ENCODE measurements at regions not wholly inside any gene's neighbourhood (a gene's known extent, or its start where the extent isn't known, plus 50 kb on each side); places are given as distances from the start of the nearest gene placed in this dataset.

DNA sequence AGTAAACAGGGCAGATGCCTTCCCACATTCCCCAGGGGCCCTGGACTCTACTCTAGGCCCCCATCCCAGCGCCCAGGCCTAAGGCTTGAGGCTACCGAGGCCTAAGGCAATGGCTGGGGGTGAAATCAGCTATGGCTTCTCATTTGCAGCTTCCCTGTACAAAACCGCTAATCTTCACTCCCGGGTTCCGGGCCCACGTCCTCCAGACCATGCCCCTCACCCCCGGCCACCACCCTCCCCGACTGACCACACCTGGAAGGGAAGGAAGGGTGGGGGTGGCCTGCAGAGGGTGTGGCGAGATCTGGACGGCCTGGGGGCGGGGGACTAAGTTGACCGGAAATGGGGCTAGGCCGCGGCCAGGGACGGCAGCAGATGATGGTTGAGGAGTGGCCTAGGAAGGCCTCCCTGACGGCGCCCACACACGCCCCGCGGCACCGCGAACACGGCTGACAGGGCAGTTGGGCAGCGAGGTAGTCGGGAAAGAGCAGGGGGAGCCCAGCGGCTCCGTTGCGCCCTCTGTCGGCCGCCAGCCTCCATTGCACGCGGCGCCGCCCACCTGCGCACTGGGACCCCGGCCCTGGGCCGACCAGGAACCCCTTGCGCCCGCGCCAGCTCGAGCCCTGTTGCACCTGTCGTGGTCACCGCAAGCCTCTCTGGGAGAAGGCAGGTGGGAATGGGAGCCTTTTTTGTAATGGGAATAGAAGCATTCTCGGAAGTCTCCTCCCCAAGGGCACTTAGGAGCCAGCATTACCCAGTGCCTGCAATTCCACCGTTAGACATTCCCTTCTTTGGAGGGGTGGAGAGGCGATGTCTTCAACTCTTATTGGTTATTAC, 95.9 kb upstream of the CALM2 start (continued):
- TF ChIP-seq, protein P1, sequence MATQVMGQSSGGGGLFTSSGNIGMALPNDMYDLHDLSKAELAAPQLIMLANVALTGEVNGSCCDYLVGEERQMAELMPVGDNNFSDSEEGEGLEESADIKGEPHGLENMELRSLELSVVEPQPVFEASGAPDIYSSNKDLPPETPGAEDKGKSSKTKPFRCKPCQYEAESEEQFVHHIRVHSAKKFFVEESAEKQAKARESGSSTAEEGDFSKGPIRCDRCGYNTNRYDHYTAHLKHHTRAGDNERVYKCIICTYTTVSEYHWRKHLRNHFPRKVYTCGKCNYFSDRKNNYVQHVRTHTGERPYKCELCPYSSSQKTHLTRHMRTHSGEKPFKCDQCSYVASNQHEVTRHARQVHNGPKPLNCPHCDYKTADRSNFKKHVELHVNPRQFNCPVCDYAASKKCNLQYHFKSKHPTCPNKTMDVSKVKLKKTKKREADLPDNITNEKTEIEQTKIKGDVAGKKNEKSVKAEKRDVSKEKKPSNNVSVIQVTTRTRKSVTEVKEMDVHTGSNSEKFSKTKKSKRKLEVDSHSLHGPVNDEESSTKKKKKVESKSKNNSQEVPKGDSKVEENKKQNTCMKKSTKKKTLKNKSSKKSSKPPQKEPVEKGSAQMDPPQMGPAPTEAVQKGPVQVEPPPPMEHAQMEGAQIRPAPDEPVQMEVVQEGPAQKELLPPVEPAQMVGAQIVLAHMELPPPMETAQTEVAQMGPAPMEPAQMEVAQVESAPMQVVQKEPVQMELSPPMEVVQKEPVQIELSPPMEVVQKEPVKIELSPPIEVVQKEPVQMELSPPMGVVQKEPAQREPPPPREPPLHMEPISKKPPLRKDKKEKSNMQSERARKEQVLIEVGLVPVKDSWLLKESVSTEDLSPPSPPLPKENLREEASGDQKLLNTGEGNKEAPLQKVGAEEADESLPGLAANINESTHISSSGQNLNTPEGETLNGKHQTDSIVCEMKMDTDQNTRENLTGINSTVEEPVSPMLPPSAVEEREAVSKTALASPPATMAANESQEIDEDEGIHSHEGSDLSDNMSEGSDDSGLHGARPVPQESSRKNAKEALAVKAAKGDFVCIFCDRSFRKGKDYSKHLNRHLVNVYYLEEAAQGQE (IDR thresholded peaks at IDR 0.05; ENCODE audit: low read depth, low read length), result no peak
- 0 out of 2 replicates have a peak, but pooled peaks have one; percentile 29 for TF ChIP-seq NBN (IDR thresholded peaks at IDR 0.05)
- TF ChIP-seq SP1 (IDR thresholded peaks at IDR 0.05; ENCODE audit: low read depth, low read length), result peak; percentile 33
- TF ChIP-seq MTA2 (IDR thresholded peaks at IDR 0.05; ENCODE audit: low read depth), result no peak; the same call in 1 of the 2 replicates
- no peak for TF ChIP-seq CEBPB (IDR thresholded peaks at IDR 0.05; ENCODE audit: borderline replicate concordance in 1 of 2, low read depth in 2 of 2, low read length in 2 of 2)
- TF ChIP-seq RAD21 (IDR thresholded peaks at IDR 0.05; ENCODE audit: insufficient read depth, low read depth, low read length), result peak; percentile 52
- TF ChIP-seq TCF7 (IDR thresholded peaks at IDR 0.05; ENCODE audit: borderline replicate concordance), result no peak
- TF ChIP-seq TCF12 (IDR thresholded peaks at IDR 0.05; ENCODE audit: low read depth, low read length), result 0 out of 2 replicates have a peak, but pooled peaks have one; percentile 71
- TF ChIP-seq, protein P2, sequence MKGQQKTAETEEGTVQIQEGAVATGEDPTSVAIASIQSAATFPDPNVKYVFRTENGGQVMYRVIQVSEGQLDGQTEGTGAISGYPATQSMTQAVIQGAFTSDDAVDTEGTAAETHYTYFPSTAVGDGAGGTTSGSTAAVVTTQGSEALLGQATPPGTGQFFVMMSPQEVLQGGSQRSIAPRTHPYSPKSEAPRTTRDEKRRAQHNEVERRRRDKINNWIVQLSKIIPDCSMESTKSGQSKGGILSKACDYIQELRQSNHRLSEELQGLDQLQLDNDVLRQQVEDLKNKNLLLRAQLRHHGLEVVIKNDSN (IDR thresholded peaks at IDR 0.05; ENCODE audit: borderline replicate concordance, extremely low read length, insufficient read depth, low read depth, low read length), result no peak
- TF ChIP-seq, protein P3, sequence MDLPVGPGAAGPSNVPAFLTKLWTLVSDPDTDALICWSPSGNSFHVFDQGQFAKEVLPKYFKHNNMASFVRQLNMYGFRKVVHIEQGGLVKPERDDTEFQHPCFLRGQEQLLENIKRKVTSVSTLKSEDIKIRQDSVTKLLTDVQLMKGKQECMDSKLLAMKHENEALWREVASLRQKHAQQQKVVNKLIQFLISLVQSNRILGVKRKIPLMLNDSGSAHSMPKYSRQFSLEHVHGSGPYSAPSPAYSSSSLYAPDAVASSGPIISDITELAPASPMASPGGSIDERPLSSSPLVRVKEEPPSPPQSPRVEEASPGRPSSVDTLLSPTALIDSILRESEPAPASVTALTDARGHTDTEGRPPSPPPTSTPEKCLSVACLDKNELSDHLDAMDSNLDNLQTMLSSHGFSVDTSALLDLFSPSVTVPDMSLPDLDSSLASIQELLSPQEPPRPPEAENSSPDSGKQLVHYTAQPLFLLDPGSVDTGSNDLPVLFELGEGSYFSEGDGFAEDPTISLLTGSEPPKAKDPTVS (IDR thresholded peaks at IDR 0.05; ENCODE audit: low read depth, low read length), result no peak
- TF ChIP-seq CREB1 (IDR thresholded peaks at IDR 0.05; ENCODE audit: low read depth), result no peak
- peak in 1 of 2 experiments; percentile 61; a peak in 2 of 4 replicates for TF ChIP-seq IKZF2 (IDR thresholded peaks at IDR 0.05)
- no peak for TF ChIP-seq SMAD1 (IDR thresholded peaks at IDR 0.05; ENCODE audit: low read depth, partially characterized antibody)
- TF ChIP-seq NFXL1 (IDR thresholded peaks at IDR 0.05; ENCODE audit: borderline replicate concordance), result no peak
- no peak for TF ChIP-seq BMI1 (IDR thresholded peaks at IDR 0.05; ENCODE audit: borderline replicate concordance)
- TF ChIP-seq, protein P4, sequence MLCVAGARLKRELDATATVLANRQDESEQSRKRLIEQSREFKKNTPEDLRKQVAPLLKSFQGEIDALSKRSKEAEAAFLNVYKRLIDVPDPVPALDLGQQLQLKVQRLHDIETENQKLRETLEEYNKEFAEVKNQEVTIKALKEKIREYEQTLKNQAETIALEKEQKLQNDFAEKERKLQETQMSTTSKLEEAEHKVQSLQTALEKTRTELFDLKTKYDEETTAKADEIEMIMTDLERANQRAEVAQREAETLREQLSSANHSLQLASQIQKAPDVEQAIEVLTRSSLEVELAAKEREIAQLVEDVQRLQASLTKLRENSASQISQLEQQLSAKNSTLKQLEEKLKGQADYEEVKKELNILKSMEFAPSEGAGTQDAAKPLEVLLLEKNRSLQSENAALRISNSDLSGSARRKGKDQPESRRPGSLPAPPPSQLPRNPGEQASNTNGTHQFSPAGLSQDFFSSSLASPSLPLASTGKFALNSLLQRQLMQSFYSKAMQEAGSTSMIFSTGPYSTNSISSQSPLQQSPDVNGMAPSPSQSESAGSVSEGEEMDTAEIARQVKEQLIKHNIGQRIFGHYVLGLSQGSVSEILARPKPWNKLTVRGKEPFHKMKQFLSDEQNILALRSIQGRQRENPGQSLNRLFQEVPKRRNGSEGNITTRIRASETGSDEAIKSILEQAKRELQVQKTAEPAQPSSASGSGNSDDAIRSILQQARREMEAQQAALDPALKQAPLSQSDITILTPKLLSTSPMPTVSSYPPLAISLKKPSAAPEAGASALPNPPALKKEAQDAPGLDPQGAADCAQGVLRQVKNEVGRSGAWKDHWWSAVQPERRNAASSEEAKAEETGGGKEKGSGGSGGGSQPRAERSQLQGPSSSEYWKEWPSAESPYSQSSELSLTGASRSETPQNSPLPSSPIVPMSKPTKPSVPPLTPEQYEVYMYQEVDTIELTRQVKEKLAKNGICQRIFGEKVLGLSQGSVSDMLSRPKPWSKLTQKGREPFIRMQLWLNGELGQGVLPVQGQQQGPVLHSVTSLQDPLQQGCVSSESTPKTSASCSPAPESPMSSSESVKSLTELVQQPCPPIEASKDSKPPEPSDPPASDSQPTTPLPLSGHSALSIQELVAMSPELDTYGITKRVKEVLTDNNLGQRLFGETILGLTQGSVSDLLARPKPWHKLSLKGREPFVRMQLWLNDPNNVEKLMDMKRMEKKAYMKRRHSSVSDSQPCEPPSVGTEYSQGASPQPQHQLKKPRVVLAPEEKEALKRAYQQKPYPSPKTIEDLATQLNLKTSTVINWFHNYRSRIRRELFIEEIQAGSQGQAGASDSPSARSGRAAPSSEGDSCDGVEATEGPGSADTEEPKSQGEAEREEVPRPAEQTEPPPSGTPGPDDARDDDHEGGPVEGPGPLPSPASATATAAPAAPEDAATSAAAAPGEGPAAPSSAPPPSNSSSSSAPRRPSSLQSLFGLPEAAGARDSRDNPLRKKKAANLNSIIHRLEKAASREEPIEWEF (IDR thresholded peaks at IDR 0.05; ENCODE audit: insufficient replicate concordance, low read depth, low read length), result no peak
- TF ChIP-seq, protein P5, sequence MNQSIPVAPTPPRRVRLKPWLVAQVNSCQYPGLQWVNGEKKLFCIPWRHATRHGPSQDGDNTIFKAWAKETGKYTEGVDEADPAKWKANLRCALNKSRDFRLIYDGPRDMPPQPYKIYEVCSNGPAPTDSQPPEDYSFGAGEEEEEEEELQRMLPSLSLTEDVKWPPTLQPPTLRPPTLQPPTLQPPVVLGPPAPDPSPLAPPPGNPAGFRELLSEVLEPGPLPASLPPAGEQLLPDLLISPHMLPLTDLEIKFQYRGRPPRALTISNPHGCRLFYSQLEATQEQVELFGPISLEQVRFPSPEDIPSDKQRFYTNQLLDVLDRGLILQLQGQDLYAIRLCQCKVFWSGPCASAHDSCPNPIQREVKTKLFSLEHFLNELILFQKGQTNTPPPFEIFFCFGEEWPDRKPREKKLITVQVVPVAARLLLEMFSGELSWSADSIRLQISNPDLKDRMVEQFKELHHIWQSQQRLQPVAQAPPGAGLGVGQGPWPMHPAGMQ (IDR thresholded peaks at IDR 0.05; ENCODE audit: borderline replicate concordance), result no peak

Measured in GM12878 (cell line).